Heart right ventricle (tissue), 16 donors: ENCODE measurements at regions not wholly inside any gene's neighbourhood (a gene's known extent, or its start where the extent isn't known, plus 50 kb on each side); places are given as distances from the start of the nearest gene placed in this dataset.

Experiments
- ATAC-seq, 8 donors: fragments of 200-7000 bp; cut with Tn5 transposase; one replicate each; pipeline ENCODE4 v1.9.1; 2020; ENCODE audit warnings: mild to moderate bottlenecking in 8 of 8, moderate library complexity in 8 of 8, moderate number of reproducible peaks in 1 of 8
- DNase-seq, 2 donors: peaks; one replicate each; pipeline ENCODE4 v3.0.0-alpha.2; 2020
- H3K27ac ChIP-seq, 10 donors: fragments of 200-600 bp; sonication (generic) in 2 of 10; one replicate each; pipeline versions ENCODE4 v1.5.0 to v1.8.0; 2020 to 2022; ENCODE audit warnings: mild to moderate bottlenecking in 3 of 10
- H3K27me3 ChIP-seq, 7 donors: fragments of 200-600 bp; one replicate each; pipeline ENCODE4 v1.8.0; 2021 to 2022; ENCODE audit warnings: mild to moderate bottlenecking in 2 of 7
- H3K36me3 ChIP-seq, 9 donors: fragments of 200-600 bp; sonication (generic) in 1 of 9; one replicate each; pipeline versions ENCODE4 v1.5.0 to v1.8.0; 2020 to 2022; ENCODE audit warnings: mild to moderate bottlenecking in 2 of 9
- H3K4me1 ChIP-seq, 9 donors: fragments of 200-600 bp; sonication (generic) in 1 of 9; one replicate each; pipeline versions ENCODE4 v1.5.0 to v1.8.0; 2020 to 2022; ENCODE audit warnings: mild to moderate bottlenecking in 4 of 9
- H3K4me3 ChIP-seq, 10 donors: fragments of 200-600 bp; sonication (generic) in 2 of 10; one replicate each; pipeline versions ENCODE4 v1.5.0 to v1.8.0; 2020 to 2022; ENCODE audit warnings: mild to moderate bottlenecking in 7 of 10, moderate library complexity in 2 of 10
- H3K9me3 ChIP-seq, 11 donors: fragments of 200-600 bp in 10 of 11; sonication (generic) in 2 of 11; one replicate each; pipeline versions ENCODE4 v1.5.0 to v1.8.0; 2013 to 2022; ENCODE audit warnings: mild to moderate bottlenecking in 2 of 11, control low read depth in 1 of 11, moderate library complexity in 1 of 11
- CTCF ChIP-seq, 9 donors: fragments of 200-600 bp; sonication (generic) in 2 of 9; IDR thresholded peaks; one replicate each; pipeline versions ENCODE4 v1.5.0 to v1.8.0; 2021 to 2022; ENCODE audit warnings: antibody characterized with exemption in 9 of 9, mild to moderate bottlenecking in 5 of 9, moderate library complexity in 1 of 9
- WGBS, 2 donors: extraction: QIAGEN DNeasy Blood & Tissue Kit; methylation state at CpG; one replicate each; pipeline ENCODE4 v1.1.7; 2013; ENCODE audit warnings: inconsistent platforms in 1 of 2; 5-methylcytosine and 5-hydroxymethylcytosine counted together
- intact Hi-C, 10 donors: fragments of 100-400 bp; cut with DNase I; formaldehyde crosslinking; loops; one replicate each; pipeline versions ENCODE4 v1.11.1 to v1.14.2; 2022
- donor health status: Arrhythmogenic right ventricular cardiomyopathy.
- donor health status: ischemic (EF 13 %, LVEDD 7.1; RV severe dilation, severe dysfunction).
- donor health status: healthy with polysubstance abuse.
- donor health status: DM: no; HTN: yes; CAD: no.
- donor health status: DM: no; HTN: no; CAD: no.
- donor health status: ischemic (EF 25% LVEDD 6.9; RV normal size, moderate dysfunction).
- donor health status: ischemic (EF 25% LVEDD 5.7; RV mildly dilated, moderate dysfunction).
- donor health status: healthy.
- donor health status: DM: yes; HTN: yes; CAD: no.
- donor health status: Ischemic cardiomyopathy.
- donor health status: ischemic (EF 35%, LVEDD 5.7; RV mildly dilated, moderate dysfunction).
- donor health status: nonischemic (EF 11% LVEDD 7.7; RV severe dilation, severe dysfunction).
- donor health status: DM: yes; HTN: yes; CAD: no.
- donor health status: PGD.
- donor health status: ischemic (EF 29% LVEDD 5.4; RV normal size, mild dysfunction).
- donor health status: nonischemic (EF 23%, LVEDD 6.1; RV moderate dilation, normal function).

- Histone ChIP-seq H3K36me3 (no peaks in the 10 kb centered on the region), H3K4me3 (no peak overlapping the region), H3K27ac (no peak overlapping the region), H3K9me3 (peaks cover 0 to 4% (median 0%) of the 10 kb centered on the region in 11 donors), H3K27me3 (no peaks in the 10 kb centered on the region), H3K4me1 (peaks cover 0 to 29% (median 0%) of the 10 kb centered on the region in 9 donors)
- 97 to 100% methylated on average over 28 of the region's 28 CpGs for WGBS, 2 donors
- intact Hi-C loops: no loop called here
- ATAC-seq: peak in 1 of 8 donors; percentile 38
- DNase-seq: no peak
- TF ChIP-seq CTCF (IDR thresholded peaks at IDR 0.05): no peak
Measured at GRCh38 chr2:12854001-12854530, 137.3 kb downstream of the TRIB2 start.

GRCh38 chr2:12855508-12855907, 138.8 kb downstream of the TRIB2 start:
- Histone ChIP-seq H3K36me3 (no peaks in the 10 kb centered on the region), H3K9me3 (peaks cover 0 to 4% (median 0%) of the 10 kb centered on the region in 11 donors), H3K4me3 (no peak overlapping the region), H3K27ac (no peak overlapping the region), H3K27me3 (no peaks in the 10 kb centered on the region), H3K4me1 (peaks cover 0 to 29% (median under 1%) of the 10 kb centered on the region in 9 donors)
- DNase-seq: no peak
- no peak for TF ChIP-seq CTCF (IDR thresholded peaks at IDR 0.05)
- intact Hi-C loops: no loop called here
- no peak for ATAC-seq

GRCh38 chr2:12856934-12857601, 140.3 kb downstream of the TRIB2 start:
- intact Hi-C loops: no loop called here
- WGBS, 2 donors: 77 to 79% methylated on average over 3 of the region's 3 CpGs
- Histone ChIP-seq H3K4me1 (peaks cover 0 to 42% (median 13%) of the 10 kb centered on the region in 9 donors), H3K9me3 (peaks cover 0 to 4% (median 0%) of the 10 kb centered on the region in 11 donors), H3K27ac (peak overlapping the region in 1 of 10 donors; percentile 41), H3K36me3 (no peaks in the 10 kb centered on the region), H3K27me3 (no peaks in the 10 kb centered on the region), H3K4me3 (no peak overlapping the region)
- DNase-seq (no peak), ATAC-seq (peak in 1 of 8 donors; percentile 18)
- TF ChIP-seq CTCF (IDR thresholded peaks at IDR 0.05): no peak

GRCh38 chr2:12857891-12858290, 141.2 kb downstream of the TRIB2 start:
- intact Hi-C loops: no loop called here
- H3K4me1 ChIP-seq: peaks cover 0 to 42% (median 13%) of the 10 kb centered on the region in 9 donors
- no peak for DNase-seq
- H3K27me3 ChIP-seq: no peaks in the 10 kb centered on the region
- no peak for ATAC-seq
- no peaks in the 10 kb centered on the region for H3K36me3 ChIP-seq
- TF ChIP-seq CTCF (IDR thresholded peaks at IDR 0.05): no peak
- no peak overlapping the region for H3K27ac ChIP-seq
- WGBS, 2 donors: 63 to 71% methylated on average over 1 of the region's 1 CpG
- H3K4me3 ChIP-seq: no peak overlapping the region
- peaks cover 0 to 4% (median 0%) of the 10 kb centered on the region in 11 donors for H3K9me3 ChIP-seq
